Thymus (tissue), 11 donors: ENCODE measurements at regions not wholly inside any gene's neighbourhood (a gene's known extent, or its start where the extent isn't known, plus 50 kb on each side); places are given as distances from the start of the nearest gene placed in this dataset.

ENCODE experiments used
- DNase-seq, 9 donors: peaks; one replicate each; pipeline ENCODE4 v3.0.0-alpha.2; 2013; ENCODE audit warnings: low spot score in 9 of 9, low read depth in 6 of 9, missing footprints in 1 of 9
- H3K27ac ChIP-seq, 2 donors: one replicate each; pipeline ENCODE4 v1.5.1; 2013; ENCODE audit warnings: control low read depth in 1 of 2, low read depth in 1 of 2, low read length in 1 of 2, mild to moderate bottlenecking in 1 of 2, moderate library complexity in 1 of 2
- H3K27me3 ChIP-seq, 2 donors: one replicate each; pipeline ENCODE4 v1.5.1; 2013; ENCODE audit warnings: low read length in 1 of 2; ENCODE audit not compliant: control insufficient read depth in 2 of 2, insufficient read depth in 1 of 2
- H3K36me3 ChIP-seq, 2 donors: one replicate each; pipeline ENCODE4 v1.5.1; 2013; ENCODE audit warnings: low read length in 1 of 2, mild to moderate bottlenecking in 1 of 2, moderate library complexity in 1 of 2; ENCODE audit not compliant: control insufficient read depth in 2 of 2, insufficient read depth in 2 of 2
- H3K4me1 ChIP-seq, 2 donors: one replicate each; pipeline ENCODE4 v1.5.1; 2013; ENCODE audit warnings: low read length in 2 of 2; ENCODE audit not compliant: control insufficient read depth in 2 of 2, insufficient read depth in 2 of 2
- H3K4me3 ChIP-seq, 2 donors: one replicate each; pipeline ENCODE4 v1.5.1; 2013; ENCODE audit warnings: low read length in 2 of 2, control low read depth in 1 of 2, mild to moderate bottlenecking in 1 of 2
- H3K9me3 ChIP-seq, 2 donors: one replicate each; pipeline ENCODE4 v1.5.1; 2013; ENCODE audit warnings: low read length in 1 of 2, mild to moderate bottlenecking in 1 of 2; ENCODE audit not compliant: control insufficient read depth in 2 of 2, insufficient read depth in 1 of 2
- WGBS: extraction: QIAGEN DNeasy Blood & Tissue Kit; methylation state at CpG from one replicate; pipeline ENCODE4 v1.1.7; 2013; 5-methylcytosine and 5-hydroxymethylcytosine counted together
- donor health status: healthy.

- no peaks in the 10 kb centered on the region for H3K27me3 ChIP-seq
- H3K9me3 ChIP-seq: no peaks in the 10 kb centered on the region
- H3K4me1 ChIP-seq: no peaks in the 10 kb centered on the region
- H3K36me3 ChIP-seq: no peaks in the 10 kb centered on the region
- DNase-seq: no peak
- no peak overlapping the region for H3K4me3 ChIP-seq
- H3K27ac ChIP-seq: no peak overlapping the region
Measured at GRCh38 chr1:219292341-219292740, 118.7 kb downstream of the LYPLAL1 start.

DNA sequence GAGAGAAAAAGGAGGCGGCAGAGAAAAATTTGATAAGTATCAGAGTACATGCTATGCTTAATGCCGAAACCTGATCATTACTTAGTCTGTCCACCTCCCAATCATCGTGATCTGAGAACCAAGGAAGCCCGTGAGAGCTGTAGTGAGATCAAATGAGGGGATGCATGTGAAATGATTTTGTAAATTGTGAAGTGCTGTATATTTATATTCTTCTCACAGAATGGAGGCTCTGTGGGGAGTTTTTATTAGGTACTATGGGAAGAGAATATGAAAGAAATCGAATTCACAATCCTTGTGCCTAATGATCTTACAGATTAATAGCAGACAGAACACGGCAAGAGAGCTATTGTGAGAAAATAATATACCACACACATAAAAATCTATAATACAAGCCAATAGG lies 115.5 kb downstream of the LYPLAL1 start:
- no peak for DNase-seq
- Histone ChIP-seq H3K9me3 (no peaks in the 10 kb centered on the region), H3K4me3 (no peak overlapping the region), H3K27me3 (no peaks in the 10 kb centered on the region), H3K36me3 (no peaks in the 10 kb centered on the region), H3K4me1 (no peaks in the 10 kb centered on the region), H3K27ac (peak overlapping the region in 1 of 2 donors; percentile 31)
- 75% methylated on average over 6 of the region's 6 CpGs for WGBS

DNA sequence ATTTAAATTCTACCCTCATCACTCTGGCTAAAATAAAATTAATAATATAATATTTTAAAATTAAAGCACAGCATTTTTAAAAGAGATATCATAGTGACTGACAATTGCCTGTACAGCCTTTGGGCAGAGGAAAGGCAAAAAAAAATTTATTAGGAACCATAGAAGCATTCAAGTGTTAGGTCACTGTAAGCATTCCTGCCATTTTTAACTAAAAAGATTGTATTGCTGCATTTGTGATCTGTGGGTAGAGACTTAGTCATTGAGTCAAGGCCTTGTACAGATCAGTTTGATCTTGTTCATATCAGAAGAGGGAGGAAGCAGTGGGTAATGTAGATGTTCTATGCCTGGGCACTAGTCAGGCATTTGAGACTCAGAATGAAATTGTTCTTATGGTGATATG lies 109.9 kb downstream of the LYPLAL1 start:
- DNase-seq: no peak
- H3K4me1 ChIP-seq: no peaks in the 10 kb centered on the region
- no peak overlapping the region for H3K4me3 ChIP-seq
- H3K27me3 ChIP-seq: no peaks in the 10 kb centered on the region
- no peaks in the 10 kb centered on the region for H3K9me3 ChIP-seq
- no peaks in the 10 kb centered on the region for H3K36me3 ChIP-seq
- H3K27ac ChIP-seq: no peak overlapping the region

GRCh38 chr1:219281831-219282230 lies 108.2 kb downstream of the LYPLAL1 start:
- no peaks in the 10 kb centered on the region for H3K27me3 ChIP-seq
- H3K27ac ChIP-seq: no peak overlapping the region
- H3K9me3 ChIP-seq: no peaks in the 10 kb centered on the region
- WGBS: 97% methylated on average over 2 of the region's 2 CpGs
- H3K36me3 ChIP-seq: no peaks in the 10 kb centered on the region
- no peaks in the 10 kb centered on the region for H3K4me1 ChIP-seq
- no peak overlapping the region for H3K4me3 ChIP-seq
- no peak for DNase-seq

DNA sequence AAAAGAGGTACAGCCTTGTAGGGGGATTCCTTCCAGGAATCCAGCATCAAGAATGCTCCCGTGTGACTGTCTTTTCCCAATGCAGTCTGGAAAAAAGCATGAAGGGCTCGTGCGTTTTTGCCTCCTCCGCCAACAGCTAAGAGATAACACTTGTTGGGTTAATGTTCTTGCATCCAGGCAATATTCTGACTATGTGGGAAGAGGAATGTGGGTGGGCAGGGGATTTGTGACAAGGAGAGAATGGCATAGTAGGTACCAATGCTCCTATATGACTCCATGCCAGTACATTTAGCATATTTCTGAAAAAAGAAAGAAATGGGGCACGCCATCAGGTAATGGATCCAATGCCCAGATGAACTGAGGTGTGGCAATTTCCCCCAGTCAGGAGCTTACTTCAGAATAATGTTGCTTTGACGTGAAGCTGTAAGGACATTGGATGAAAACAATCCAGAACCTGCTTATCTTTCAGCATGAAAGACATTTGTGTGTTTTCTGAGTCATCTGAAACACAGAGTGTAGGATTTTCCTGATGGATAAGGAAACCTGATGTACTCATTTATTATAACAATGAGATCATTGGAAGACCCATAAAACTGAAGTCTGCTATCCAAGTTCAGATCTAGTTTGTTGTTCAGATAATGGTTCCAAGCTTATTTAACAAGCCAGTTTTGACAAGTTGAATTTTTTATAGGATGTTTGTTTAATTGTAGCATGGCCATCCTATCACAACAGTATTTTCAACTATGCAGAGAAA lies 105.5 kb downstream of the LYPLAL1 start:
- 96% methylated on average over 6 of the region's 6 CpGs for WGBS
- DNase-seq: no peak

DNA sequence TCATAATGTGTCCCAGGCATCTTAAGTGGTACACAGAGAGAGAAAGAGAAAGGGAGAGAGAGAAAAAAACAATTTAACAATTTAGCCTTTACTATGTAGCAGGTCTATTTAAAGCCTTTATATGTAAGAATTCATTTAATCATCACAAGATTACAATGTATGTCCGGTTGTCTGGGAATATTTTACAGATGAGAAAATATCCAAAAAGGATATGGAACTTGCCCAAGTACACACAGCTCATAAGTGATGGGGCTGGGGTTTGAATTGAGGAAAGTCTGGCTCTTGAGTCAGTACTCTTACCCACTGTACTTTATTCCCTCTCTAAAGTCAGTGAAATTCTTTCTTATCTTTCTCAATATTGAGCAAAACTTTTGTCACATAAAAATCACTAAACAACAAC lies 104.6 kb downstream of the LYPLAL1 start:
- no peaks in the 10 kb centered on the region for H3K36me3 ChIP-seq
- H3K4me3 ChIP-seq: no peak overlapping the region
- H3K27ac ChIP-seq: no peak overlapping the region
- H3K4me1 ChIP-seq: no peaks in the 10 kb centered on the region
- DNase-seq: no peak
- H3K9me3 ChIP-seq: no peaks in the 10 kb centered on the region
- 94% methylated on average over 1 of the region's 1 CpG for WGBS
- no peaks in the 10 kb centered on the region for H3K27me3 ChIP-seq

More for the DNA sequence above, 105.5 kb downstream of the LYPLAL1 start:
- H3K27me3 ChIP-seq: no peaks in the 10 kb centered on the region
- H3K4me1 ChIP-seq: no peaks in the 10 kb centered on the region
- no peak overlapping the region for H3K4me3 ChIP-seq
- H3K36me3 ChIP-seq: no peaks in the 10 kb centered on the region
- no peak overlapping the region for H3K27ac ChIP-seq
- no peaks in the 10 kb centered on the region for H3K9me3 ChIP-seq

DNA sequence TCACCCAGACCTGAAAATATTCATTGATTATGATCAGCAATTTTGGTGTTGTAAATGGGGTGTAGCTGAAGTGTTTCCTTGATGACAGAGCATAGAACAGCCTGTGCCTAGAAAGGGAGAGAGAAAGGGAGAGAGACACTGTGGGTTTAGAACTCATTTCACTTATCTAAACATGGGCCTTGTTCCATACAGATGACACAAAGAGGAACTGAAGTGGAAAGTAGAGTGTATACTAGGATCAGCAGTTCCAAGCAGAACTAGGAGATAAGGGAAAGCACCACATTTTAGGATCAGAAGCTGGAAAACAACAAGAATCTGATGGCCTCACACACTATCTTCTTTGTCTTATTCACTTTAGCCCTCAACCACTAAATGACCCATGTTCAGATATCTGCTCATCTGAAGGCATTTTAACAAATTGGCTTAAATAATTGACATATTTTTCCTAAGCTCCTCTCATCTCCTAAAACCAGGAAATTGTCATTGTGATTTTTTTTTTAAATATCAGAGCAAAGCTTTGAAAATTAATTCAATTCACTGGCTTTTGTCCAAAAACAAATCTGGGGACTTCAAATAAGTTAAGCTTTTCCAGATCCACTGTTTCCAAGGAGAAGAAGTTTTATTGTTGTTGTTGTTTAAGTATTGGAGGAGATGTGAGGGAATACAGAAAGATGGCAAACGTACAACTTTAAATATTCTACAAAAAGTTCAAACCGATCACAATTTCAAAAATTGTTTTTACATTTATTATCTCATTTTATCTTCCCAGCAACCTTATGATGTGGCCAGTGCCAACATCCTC lies 103.8 kb downstream of the LYPLAL1 start:
- no peaks in the 10 kb centered on the region for H3K27me3 ChIP-seq
- DNase-seq: no peak
- no peak overlapping the region for H3K4me3 ChIP-seq
- no peaks in the 10 kb centered on the region for H3K4me1 ChIP-seq
- H3K9me3 ChIP-seq: no peaks in the 10 kb centered on the region
- no peaks in the 10 kb centered on the region for H3K36me3 ChIP-seq
- 96% methylated on average over 2 of the region's 2 CpGs for WGBS
- H3K27ac ChIP-seq: peak overlapping the region in 1 of 2 donors; percentile 29

DNA sequence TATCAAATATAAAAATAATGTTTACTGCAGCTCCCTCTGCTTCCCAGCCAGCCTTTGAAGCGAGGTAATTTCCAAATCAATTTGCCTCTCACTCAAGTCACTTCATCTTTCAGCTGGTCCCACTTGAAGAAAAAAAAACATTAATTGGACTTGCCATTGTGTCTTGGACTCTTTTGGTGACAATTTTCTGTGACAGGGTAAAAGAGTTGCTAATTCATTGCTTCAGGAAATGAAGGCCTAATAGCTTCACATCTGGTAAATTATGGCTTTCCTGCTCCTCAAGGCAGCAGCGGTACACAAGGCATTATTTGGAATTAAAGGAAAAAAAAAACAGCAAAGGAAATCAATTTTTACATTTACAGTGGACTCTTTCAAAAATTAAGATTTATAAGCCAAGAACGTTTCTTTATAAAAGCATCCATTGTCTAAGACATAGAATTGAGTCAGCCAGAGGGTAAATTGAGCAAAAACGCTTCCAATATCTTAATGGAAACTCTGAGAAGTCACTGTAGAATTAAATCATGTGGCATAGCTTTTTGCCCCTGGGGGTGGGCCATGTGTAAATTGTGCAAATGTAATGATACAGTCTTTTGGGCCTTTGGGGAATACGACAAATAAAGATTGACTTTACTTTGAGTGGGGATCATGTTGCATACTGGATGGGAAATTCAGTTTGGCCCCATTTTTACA lies 102.5 kb downstream of the LYPLAL1 start:
- Histone ChIP-seq H3K27me3 (no peaks in the 10 kb centered on the region), H3K9me3 (no peaks in the 10 kb centered on the region), H3K4me3 (no peak overlapping the region), H3K36me3 (no peaks in the 10 kb centered on the region), H3K4me1 (no peaks in the 10 kb centered on the region), H3K27ac (no peak overlapping the region)
- WGBS: 73% methylated on average over 5 of the region's 5 CpGs
- no peak for DNase-seq

DNA sequence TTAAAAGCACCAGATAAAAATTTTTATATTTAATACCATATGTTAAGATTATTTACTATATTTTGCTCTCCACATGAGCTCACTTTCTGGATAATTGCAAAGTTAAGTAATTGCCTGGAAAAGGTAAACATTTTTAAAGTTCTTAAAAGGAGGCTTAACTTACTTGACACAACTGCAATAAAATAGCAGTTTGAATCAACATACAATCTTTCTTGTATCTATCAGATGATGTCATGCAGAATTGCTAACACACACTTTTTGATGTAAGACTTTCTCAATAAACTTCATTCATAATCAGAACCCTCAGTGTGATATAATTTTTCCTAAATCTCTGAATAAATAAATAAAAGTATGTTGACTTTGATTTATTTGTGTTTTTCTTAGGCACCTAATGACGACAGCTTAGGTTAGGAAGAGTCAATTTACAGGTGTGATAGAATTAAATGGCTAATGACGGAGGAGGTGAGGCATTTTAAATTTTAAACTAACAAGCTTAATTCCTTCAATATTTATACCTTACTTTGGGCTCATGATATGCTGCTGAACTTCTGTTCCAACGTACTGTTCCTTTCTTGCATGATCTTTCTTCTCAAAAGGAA lies 99.5 kb downstream of the LYPLAL1 start:
- Histone ChIP-seq H3K27ac (no peak overlapping the region), H3K9me3 (no peaks in the 10 kb centered on the region), H3K4me3 (no peak overlapping the region), H3K36me3 (no peaks in the 10 kb centered on the region), H3K27me3 (no peaks in the 10 kb centered on the region), H3K4me1 (no peaks in the 10 kb centered on the region)
- DNase-seq: no peak
- WGBS: 97% methylated on average over 3 of the region's 3 CpGs
